Breast epithelium (tissue), 4 donors: ENCODE measurements at regions not wholly inside any gene's neighbourhood (a gene's known extent, or its start where the extent isn't known, plus 50 kb on each side); places are given as distances from the start of the nearest gene placed in this dataset.
"Not testable (repeated sequence)": the region's sequence is repeated elsewhere in the genome, so short reads cannot be mapped to it uniquely, and the experiment has no call there.

ENCODE experiments used
- DNase-seq, 2 donors: peaks; one replicate each; pipeline ENCODE4 v3.0.0-alpha.2; 2019; ENCODE audit warnings: low spot score in 2 of 2
- H3K27ac ChIP-seq, 2 donors: fragments of 200-600 bp; sonication (generic) in 1 of 2; one replicate each; pipeline ENCODE4 v1.5.1; 2016 to 2019; ENCODE audit warnings: mild to moderate bottlenecking in 1 of 2
- H3K27me3 ChIP-seq, 2 donors: fragments of 200-600 bp; sonication (generic) in 1 of 2; one replicate each; pipeline versions ENCODE4 v1.5.1 to v1.6.0; 2017 to 2019; ENCODE audit warnings: control low read depth in 1 of 2, mild to moderate bottlenecking in 1 of 2
- H3K36me3 ChIP-seq: fragments of 200-600 bp; one replicate; pipeline ENCODE4 v1.5.1; 2019
- H3K4me1 ChIP-seq, 2 donors: fragments of 200-600 bp; sonication (generic); one replicate each; pipeline ENCODE4 v1.5.1; 2016 to 2019; ENCODE audit warnings: control low read depth in 1 of 2
- H3K4me3 ChIP-seq, 3 donors: fragments of 200-600 bp; sonication (generic); 1 replicate in 2 of 3; 2 replicates in 1 of 3; pipeline ENCODE4 v1.5.1; 2016 to 2019; ENCODE audit warnings: mild to moderate bottlenecking in 3 of 3, moderate library complexity in 2 of 3
- H3K9me3 ChIP-seq, 2 donors: fragments of 200-600 bp; sonication (generic) in 1 of 2; one replicate each; pipeline ENCODE4 v1.5.1; 2016 to 2019; ENCODE audit warnings: control low read depth in 1 of 2
- POLR2A ChIP-seq: fragments of 450-650 bp; IDR thresholded peaks from one replicate; pipeline ENCODE4 v1.6.1; 2016; ENCODE audit warnings: antibody characterized with exemption, mild to moderate bottlenecking, moderate library complexity
- POLR2AphosphoS5 ChIP-seq, 3 donors: sonication (generic); formaldehyde crosslinking; IDR thresholded peaks; one replicate each; pipeline ENCODE4 v1.6.1; 2017; ENCODE audit warnings: antibody characterized with exemption in 3 of 3
- intact Hi-C: fragments of 100-400 bp; cut with DNase I; formaldehyde crosslinking; loops from one replicate; pipeline ENCODE4 v1.15.1; 2023; ENCODE audit warnings: low total_unique reads
- TF ChIP-seq, protein P1 (sequence below), 3 donors: fragments of 450-650 bp; IDR thresholded peaks; one replicate each; pipeline ENCODE4 v1.5.1; 2016 to 2017; ENCODE audit warnings: antibody characterized with exemption in 3 of 3, mild to moderate bottlenecking in 3 of 3, moderate library complexity in 3 of 3

DNA sequence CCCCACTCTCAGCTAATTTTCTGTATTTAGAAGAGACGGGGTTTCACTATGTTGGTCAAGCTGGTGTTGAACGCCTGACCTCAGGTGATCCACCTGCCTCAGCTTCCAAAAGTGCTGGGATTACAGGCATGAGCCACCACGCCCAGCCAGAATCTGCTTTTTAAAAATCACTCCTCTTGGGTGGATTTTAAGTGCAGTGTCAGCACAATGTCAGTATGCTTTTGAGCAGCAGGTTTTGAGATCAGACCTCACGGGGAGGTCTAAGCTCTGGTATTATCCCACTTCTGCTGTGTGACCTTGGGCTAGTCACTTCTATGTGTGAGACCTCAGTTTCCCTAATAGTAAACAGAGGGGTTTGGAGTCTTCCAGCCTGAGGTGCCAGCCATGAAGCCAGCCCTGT lies 51.8 kb upstream of the GSC start:
- intact Hi-C loops = no loop called here
- Histone ChIP-seq H3K27ac (no peak overlapping the region), H3K4me3 (no peak overlapping the region), H3K27me3 (no peaks in the 10 kb centered on the region), H3K36me3 (no peaks in the 10 kb centered on the region), H3K9me3 (peaks cover 11 to 14% of the 10 kb centered on the region in 2 donors), H3K4me1 (no peaks in the 10 kb centered on the region)
- DNase-seq = no peak
- TF ChIP-seq POLR2A (no peak), POLR2AphosphoS5 (IDR thresholded peaks at IDR 0.05) (no peak)
- TF ChIP-seq, protein P1, sequence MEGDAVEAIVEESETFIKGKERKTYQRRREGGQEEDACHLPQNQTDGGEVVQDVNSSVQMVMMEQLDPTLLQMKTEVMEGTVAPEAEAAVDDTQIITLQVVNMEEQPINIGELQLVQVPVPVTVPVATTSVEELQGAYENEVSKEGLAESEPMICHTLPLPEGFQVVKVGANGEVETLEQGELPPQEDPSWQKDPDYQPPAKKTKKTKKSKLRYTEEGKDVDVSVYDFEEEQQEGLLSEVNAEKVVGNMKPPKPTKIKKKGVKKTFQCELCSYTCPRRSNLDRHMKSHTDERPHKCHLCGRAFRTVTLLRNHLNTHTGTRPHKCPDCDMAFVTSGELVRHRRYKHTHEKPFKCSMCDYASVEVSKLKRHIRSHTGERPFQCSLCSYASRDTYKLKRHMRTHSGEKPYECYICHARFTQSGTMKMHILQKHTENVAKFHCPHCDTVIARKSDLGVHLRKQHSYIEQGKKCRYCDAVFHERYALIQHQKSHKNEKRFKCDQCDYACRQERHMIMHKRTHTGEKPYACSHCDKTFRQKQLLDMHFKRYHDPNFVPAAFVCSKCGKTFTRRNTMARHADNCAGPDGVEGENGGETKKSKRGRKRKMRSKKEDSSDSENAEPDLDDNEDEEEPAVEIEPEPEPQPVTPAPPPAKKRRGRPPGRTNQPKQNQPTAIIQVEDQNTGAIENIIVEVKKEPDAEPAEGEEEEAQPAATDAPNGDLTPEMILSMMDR (IDR thresholded peaks at IDR 0.05) = no peak

GRCh38 chr14:94820932-94821331 lies 51.0 kb upstream of the GSC start:
- intact Hi-C loops, H3K36me3 ChIP-seq, H3K4me3 ChIP-seq, H3K27ac ChIP-seq, H3K4me1 ChIP-seq, DNase-seq, H3K27me3 ChIP-seq: not testable (repeated sequence)
- H3K9me3 ChIP-seq = peaks cover 11 to 14% of the 10 kb centered on the region in 2 donors
